IMR-90 (cell line): ENCODE measurements at regions not wholly inside any gene's neighbourhood (a gene's known extent, or its start where the extent isn't known, plus 50 kb on each side); places are given as distances from the start of the nearest gene placed in this dataset.

Source experiments
- ATAC-seq: fragments of 200-7000 bp; cut with Tn5 transposase; 2 replicates; pipeline ENCODE4 v1.9.1; 2020; ENCODE audit warnings: low read depth, mild to moderate bottlenecking, moderate library complexity
- BruUV-seq: library from RNA; stranded (reverse); fragments of 400-500 nt; replicated peaks from 2 replicates; lab custom pipeline; 2021; lab: Mats Ljungman, UMichigan
- CTCF ChIA-PET: fragments of 300-600 bp; formaldehyde crosslinking; extraction: SDS; loops from one replicate; lab custom pipeline; 2021; ENCODE audit warnings: antibody characterized with exemption; lab: Yijun Ruan, JAX
- POLR2A ChIA-PET: fragments of 300-600 bp; sonication (Branson Sonifier 250); formaldehyde crosslinking; loops from one replicate; lab custom pipeline; 2022; ENCODE audit warnings: antibody characterized with exemption; ENCODE audit not compliant: unreplicated experiment; lab: Charles Lee
- DNase-seq: peaks from one replicate; pipeline ENCODE4 v3.0.0; 2013
- H2AFZ ChIP-seq: replicated peaks from 2 replicates; pipeline ENCODE3; 2013; ENCODE audit warnings: low read length, mild to moderate bottlenecking; ENCODE audit not compliant: poor library complexity
- H2AK5ac ChIP-seq: 2 replicates; pipeline ENCODE4 v1.6.1; 2013; ENCODE audit warnings: low read depth, low read length, inconsistent platforms
- H2AK9ac ChIP-seq: replicated peaks from 2 replicates; pipeline ENCODE3; 2013; ENCODE audit warnings: mild to moderate bottlenecking, low read depth, low read length, moderate library complexity; ENCODE audit not compliant: poor library complexity
- H2BK120ac ChIP-seq: 2 replicates; pipeline ENCODE4 v1.6.1; 2013; ENCODE audit warnings: low read depth, low read length, inconsistent platforms
- H2BK15ac ChIP-seq: 3 replicates; pipeline ENCODE4 v1.6.1; 2013; ENCODE audit warnings: low read depth, low read length, inconsistent platforms
- H2BK20ac ChIP-seq: 2 replicates; pipeline ENCODE4 v1.6.1; 2013; ENCODE audit warnings: low read depth, mild to moderate bottlenecking, inconsistent platforms, low read length, moderate library complexity
- H2BK5ac ChIP-seq: 2 replicates; pipeline ENCODE4 v1.6.1; 2013; ENCODE audit warnings: mild to moderate bottlenecking, low read depth, low read length, inconsistent platforms; ENCODE audit not compliant: poor library complexity, severe bottlenecking
- H3K14ac ChIP-seq: replicated peaks from 2 replicates; pipeline ENCODE4 v1.6.1; 2013; ENCODE audit warnings: low read depth, low read length, inconsistent platforms
- H3K18ac ChIP-seq: 2 replicates; pipeline ENCODE4 v1.6.1; 2013; ENCODE audit warnings: low read depth, low read length, control low read depth
- H3K23ac ChIP-seq: 2 replicates; pipeline ENCODE4 v1.6.1; 2013; ENCODE audit warnings: low read depth, low read length, inconsistent platforms
- H3K27ac ChIP-seq: 2 replicates; pipeline ENCODE4 v1.5.1; 2013; ENCODE audit warnings: mild to moderate bottlenecking, control low read depth, low read length; ENCODE audit not compliant: insufficient read depth
- H3K27me3 ChIP-seq: 2 replicates; pipeline ENCODE4 v1.6.1; 2013; ENCODE audit warnings: low read length; ENCODE audit not compliant: control insufficient read depth, insufficient read depth
- H3K36me3 ChIP-seq: 2 replicates; pipeline ENCODE4 v1.6.1; 2013; ENCODE audit warnings: low read length, mixed read lengths; ENCODE audit not compliant: control insufficient read depth, insufficient read depth
- H3K4ac ChIP-seq: 2 replicates; pipeline ENCODE4 v1.6.1; 2013; ENCODE audit warnings: low read depth, low read length, inconsistent platforms
- H3K4me1 ChIP-seq: 2 replicates; pipeline ENCODE4 v1.6.1; 2013; ENCODE audit warnings: low read length, mixed read lengths; ENCODE audit not compliant: control insufficient read depth, insufficient read depth
- H3K4me2 ChIP-seq: 2 replicates; pipeline ENCODE4 v1.6.1; 2013; ENCODE audit warnings: low read depth, mild to moderate bottlenecking, control low read depth, low read length, moderate library complexity
- H3K4me3 ChIP-seq: 2 replicates; pipeline ENCODE4 v1.5.1; 2013; ENCODE audit warnings: low read depth, mild to moderate bottlenecking, control low read depth, low read length, moderate library complexity; ENCODE audit not compliant: insufficient read depth
- H3K56ac ChIP-seq: 2 replicates; pipeline ENCODE4 v1.6.1; 2013; ENCODE audit warnings: low read length, inconsistent platforms; ENCODE audit not compliant: insufficient read depth; ENCODE audit errors: extremely low read depth
- H3K79me1 ChIP-seq, 2 experiments: 2 replicates each; pipeline ENCODE4 v1.6.1; 2013; ENCODE audit warnings: low read length in 2 of 2, inconsistent platforms in 1 of 2, low read depth in 1 of 2
- H3K9ac ChIP-seq: 2 replicates; pipeline ENCODE4 v1.6.1; 2013; ENCODE audit warnings: low read depth, low read length, control low read depth
- H3K9me1 ChIP-seq: 2 replicates; pipeline ENCODE4 v1.6.1; 2013; ENCODE audit warnings: low read length, inconsistent platforms; ENCODE audit not compliant: insufficient read depth
- H3K9me3 ChIP-seq: 2 replicates; pipeline ENCODE4 v1.6.1; 2013; ENCODE audit warnings: low read length; ENCODE audit not compliant: control insufficient read depth, insufficient read depth
- H4K20me1 ChIP-seq: 2 replicates; pipeline ENCODE4 v1.6.1; 2013; ENCODE audit warnings: low read length, inconsistent platforms; ENCODE audit not compliant: insufficient read depth
- H4K5ac ChIP-seq: 2 replicates; pipeline ENCODE4 v1.6.1; 2013; ENCODE audit warnings: mild to moderate bottlenecking, low read depth, low read length, control low read depth
- H4K8ac ChIP-seq, 2 experiments: 2 replicates each; pipeline ENCODE4 v1.6.1; 2013; ENCODE audit warnings: low read depth in 2 of 2, low read length in 2 of 2, control low read depth in 1 of 2, inconsistent platforms in 1 of 2
- H4K91ac ChIP-seq: 2 replicates; pipeline ENCODE4 v1.6.1; 2013; ENCODE audit warnings: low read depth, low read length, inconsistent platforms; ENCODE audit not compliant: insufficient read depth
- BHLHE40 ChIP-seq: fragments of 150-350 bp; IDR thresholded peaks from 2 replicates; pipeline ENCODE4 v1.6.1; 2016; ENCODE audit warnings: mild to moderate bottlenecking, low read depth, low read length
- CEBPB ChIP-seq: IDR thresholded peaks from 2 replicates; pipeline ENCODE4 v1.6.1; 2012; ENCODE audit warnings: low read depth, low read length, improper control_type of control experiment
- CHD1 ChIP-seq: IDR thresholded peaks from 2 replicates; pipeline ENCODE4 v1.6.1; 2012; ENCODE audit warnings: low read depth, low read length, improper control_type of control experiment
- FOS ChIP-seq: fragments of 150-350 bp; IDR thresholded peaks from 2 replicates; pipeline ENCODE4 v1.6.1; 2016; ENCODE audit warnings: low read depth, low read length
- MAFK ChIP-seq: IDR thresholded peaks from 2 replicates; pipeline ENCODE4 v1.6.1; 2012; ENCODE audit warnings: low read depth, low read length, improper control_type of control experiment
- MAZ ChIP-seq: IDR thresholded peaks from 2 replicates; pipeline ENCODE4 v1.6.1; 2012; ENCODE audit warnings: low read depth, mild to moderate bottlenecking, low read length, improper control_type of control experiment, moderate library complexity, borderline replicate concordance
- MXI1 ChIP-seq: IDR thresholded peaks from 2 replicates; pipeline ENCODE4 v1.6.1; 2012; ENCODE audit warnings: low read depth, mild to moderate bottlenecking, low read length, moderate library complexity, borderline replicate concordance
- NFE2L2 ChIP-seq: fragments of 150-350 bp; IDR thresholded peaks from 2 replicates; pipeline ENCODE4 v1.6.1; 2016; ENCODE audit warnings: low read depth, mild to moderate bottlenecking, low read length
- POLR2A ChIP-seq: IDR thresholded peaks from 2 replicates; pipeline ENCODE4 v1.6.1; 2012; ENCODE audit warnings: mild to moderate bottlenecking, low read depth, low read length
- RAD21 ChIP-seq: IDR thresholded peaks from 2 replicates; pipeline ENCODE4 v1.6.1; 2012; ENCODE audit warnings: low read length, improper control_type of control experiment
- RCOR1 ChIP-seq: IDR thresholded peaks from 2 replicates; pipeline ENCODE4 v1.6.1; 2012; ENCODE audit warnings: mild to moderate bottlenecking, low read length, improper control_type of control experiment; ENCODE audit not compliant: insufficient replicate concordance
- RFX5 ChIP-seq: IDR thresholded peaks from 2 replicates; pipeline ENCODE4 v1.8.0; 2012; ENCODE audit warnings: low read depth, mild to moderate bottlenecking, low read length, moderate library complexity
- SMC3 ChIP-seq: fragments of 150-350 bp; IDR thresholded peaks from 2 replicates; pipeline ENCODE4 v1.6.1; 2016; ENCODE audit warnings: low read depth, mild to moderate bottlenecking, antibody characterized with exemption, low read length, moderate library complexity
- WGBS, 2 experiments: methylation state at CpG; one replicate each; pipeline versions ENCODE4 v1.1.5 to v1.1.7; 2013; ENCODE audit warnings: missing lambda C conversion rate in 2 of 2; ENCODE audit not compliant: insufficient read length in 1 of 2; ENCODE audit errors: extremely low coverage in 2 of 2; 5-methylcytosine and 5-hydroxymethylcytosine counted together
- dilution Hi-C: fragments of 300-500 bp; cut with HindIII; formaldehyde crosslinking; loops from one replicate; pipeline ENCODE4 v1.14.3; 2018; ENCODE audit warnings: low sequenced_read_pairs; ENCODE audit not compliant: unreplicated experiment
- in situ Hi-C: fragments of 300-500 bp; cut with MboI; formaldehyde crosslinking; loops from 3 replicates; pipeline ENCODE4 v1.14.3; 2019; ENCODE audit warnings: low sequenced_read_pairs, inconsistent platforms, mixed read lengths
- intact Hi-C: fragments of 100-400 bp; cut with micrococcal nuclease; formaldehyde crosslinking; loops from 2 replicates; pipeline ENCODE4 v1.10.0; 2022
- TF ChIP-seq, protein P1 (sequence below): fragments of 150-350 bp; IDR thresholded peaks from 2 replicates; pipeline ENCODE4 v1.6.1; 2017; ENCODE audit warnings: mild to moderate bottlenecking, antibody characterized with exemption, low read length, low read depth
- TF ChIP-seq, protein P2 (sequence below): conservative IDR thresholded peaks from 2 replicates; pipeline ENCODE4 v1.5.1; 2012; ENCODE audit warnings: mild to moderate bottlenecking, low read depth, low read length, improper control_type of control experiment
- TF ChIP-seq, protein P3 (sequence below): fragments of 150-350 bp; IDR thresholded peaks from 2 replicates; pipeline ENCODE4 v1.6.1; 2016; ENCODE audit warnings: low read depth, mild to moderate bottlenecking, low read length, moderate library complexity, borderline replicate concordance

DNA sequence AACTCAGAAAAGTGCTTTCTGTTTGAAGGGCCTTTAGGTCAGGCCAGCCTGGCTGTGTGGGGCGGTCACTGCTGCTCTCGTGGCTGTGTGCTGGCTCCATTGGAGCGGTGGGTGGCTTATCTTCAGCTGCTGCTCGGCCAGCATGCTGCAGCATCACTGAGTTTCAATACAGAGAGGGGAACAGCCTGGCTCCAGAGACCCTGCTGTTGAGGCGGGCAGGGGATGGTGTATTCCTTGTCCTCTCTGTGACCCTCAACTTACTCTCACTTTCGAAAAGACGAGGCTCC is 248.5 kb upstream of the ONECUT1 start:
- H3K56ac ChIP-seq: no peak overlapping the region
- CTCF ChIA-PET: interaction anchor here (0.6 kb wide), 1 partner anchor 68 kb away, joined by 3 read pairs; no protein-coding TSS in a partner anchor
- no peak overlapping the region for H3K9ac ChIP-seq
- H3K9me3 ChIP-seq: peaks cover 10% of the 10 kb centered on the region
- no peak overlapping the region for H3K18ac ChIP-seq
- no peak overlapping the region for H3K23ac ChIP-seq
- no peak overlapping the region for H2AK5ac ChIP-seq
- H2BK5ac ChIP-seq: no peak overlapping the region
- DNase-seq (no peak), ATAC-seq (no peak)
- no peaks in the 10 kb centered on the region for H4K20me1 ChIP-seq
- no peak overlapping the region for H2AFZ ChIP-seq
- no CpG with 5 or more reads among the region's 7 CpGs for WGBS, 2 experiments
- no peaks in the 10 kb centered on the region for H3K9me1 ChIP-seq
- H3K36me3 ChIP-seq: no peaks in the 10 kb centered on the region
- H4K8ac ChIP-seq: no peak overlapping the region
- POLR2A ChIA-PET: no interaction called here
- no peak overlapping the region for H2BK120ac ChIP-seq
- TF ChIP-seq POLR2A: no peak
- TF ChIP-seq, protein P1, sequence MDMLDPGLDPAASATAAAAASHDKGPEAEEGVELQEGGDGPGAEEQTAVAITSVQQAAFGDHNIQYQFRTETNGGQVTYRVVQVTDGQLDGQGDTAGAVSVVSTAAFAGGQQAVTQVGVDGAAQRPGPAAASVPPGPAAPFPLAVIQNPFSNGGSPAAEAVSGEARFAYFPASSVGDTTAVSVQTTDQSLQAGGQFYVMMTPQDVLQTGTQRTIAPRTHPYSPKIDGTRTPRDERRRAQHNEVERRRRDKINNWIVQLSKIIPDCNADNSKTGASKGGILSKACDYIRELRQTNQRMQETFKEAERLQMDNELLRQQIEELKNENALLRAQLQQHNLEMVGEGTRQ: no peak
- TF ChIP-seq, protein P2, sequence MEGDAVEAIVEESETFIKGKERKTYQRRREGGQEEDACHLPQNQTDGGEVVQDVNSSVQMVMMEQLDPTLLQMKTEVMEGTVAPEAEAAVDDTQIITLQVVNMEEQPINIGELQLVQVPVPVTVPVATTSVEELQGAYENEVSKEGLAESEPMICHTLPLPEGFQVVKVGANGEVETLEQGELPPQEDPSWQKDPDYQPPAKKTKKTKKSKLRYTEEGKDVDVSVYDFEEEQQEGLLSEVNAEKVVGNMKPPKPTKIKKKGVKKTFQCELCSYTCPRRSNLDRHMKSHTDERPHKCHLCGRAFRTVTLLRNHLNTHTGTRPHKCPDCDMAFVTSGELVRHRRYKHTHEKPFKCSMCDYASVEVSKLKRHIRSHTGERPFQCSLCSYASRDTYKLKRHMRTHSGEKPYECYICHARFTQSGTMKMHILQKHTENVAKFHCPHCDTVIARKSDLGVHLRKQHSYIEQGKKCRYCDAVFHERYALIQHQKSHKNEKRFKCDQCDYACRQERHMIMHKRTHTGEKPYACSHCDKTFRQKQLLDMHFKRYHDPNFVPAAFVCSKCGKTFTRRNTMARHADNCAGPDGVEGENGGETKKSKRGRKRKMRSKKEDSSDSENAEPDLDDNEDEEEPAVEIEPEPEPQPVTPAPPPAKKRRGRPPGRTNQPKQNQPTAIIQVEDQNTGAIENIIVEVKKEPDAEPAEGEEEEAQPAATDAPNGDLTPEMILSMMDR: no peak
- no peak for TF ChIP-seq RAD21
- TF ChIP-seq RFX5: no peak
- no peak for TF ChIP-seq MXI1
- TF ChIP-seq SMC3: no peak
- TF ChIP-seq, protein P3, sequence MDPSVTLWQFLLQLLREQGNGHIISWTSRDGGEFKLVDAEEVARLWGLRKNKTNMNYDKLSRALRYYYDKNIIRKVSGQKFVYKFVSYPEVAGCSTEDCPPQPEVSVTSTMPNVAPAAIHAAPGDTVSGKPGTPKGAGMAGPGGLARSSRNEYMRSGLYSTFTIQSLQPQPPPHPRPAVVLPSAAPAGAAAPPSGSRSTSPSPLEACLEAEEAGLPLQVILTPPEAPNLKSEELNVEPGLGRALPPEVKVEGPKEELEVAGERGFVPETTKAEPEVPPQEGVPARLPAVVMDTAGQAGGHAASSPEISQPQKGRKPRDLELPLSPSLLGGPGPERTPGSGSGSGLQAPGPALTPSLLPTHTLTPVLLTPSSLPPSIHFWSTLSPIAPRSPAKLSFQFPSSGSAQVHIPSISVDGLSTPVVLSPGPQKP: no peak
- TF ChIP-seq NFE2L2: no peak
- TF ChIP-seq CHD1: no peak
- no peak for TF ChIP-seq BHLHE40
- no peak for TF ChIP-seq RCOR1
- no peak for TF ChIP-seq MAFK
- TF ChIP-seq CEBPB: no peak
- TF ChIP-seq FOS: no peak
- TF ChIP-seq MAZ: no peak
- no peak overlapping the region for H3K4ac ChIP-seq
- in situ Hi-C loops: no loop called here
- no peak overlapping the region for H4K91ac ChIP-seq
- no peak overlapping the region for H3K4me3 ChIP-seq
- H3K4me1 ChIP-seq: no peaks in the 10 kb centered on the region
- BruUV-seq: no TSS peak
- dilution Hi-C loops: no loop called here
- H3K14ac ChIP-seq: no peak overlapping the region
- no peak overlapping the region for H2AK9ac ChIP-seq
- intact Hi-C loops: no loop called here
- H3K79me1 ChIP-seq: no peaks in the 10 kb centered on the region
- no peaks in the 10 kb centered on the region for H3K27me3 ChIP-seq
- H3K27ac ChIP-seq: no peak overlapping the region
- no peak overlapping the region for H2BK20ac ChIP-seq
- no peak overlapping the region for H2BK15ac ChIP-seq
- H4K5ac ChIP-seq: no peak overlapping the region
- H3K4me2 ChIP-seq: no peak overlapping the region
